PC-9 (cell line): ENCODE measurements at regions not wholly inside any gene's neighbourhood (a gene's known extent, or its start where the extent isn't known, plus 50 kb on each side); places are given as distances from the start of the nearest gene placed in this dataset.

Experiments used
- BruUV-seq: library from RNA; stranded (reverse); fragments of 400-500 nt; replicated peaks from 2 replicates; lab custom pipeline; 2021; lab: Mats Ljungman, UMichigan
- CTCF ChIA-PET: fragments of 300-600 bp; sonication (Branson Sonifier 250); formaldehyde crosslinking; loops from one replicate; lab custom pipeline; 2022; ENCODE audit warnings: antibody characterized with exemption; lab: Charles Lee
- POLR2A ChIA-PET: fragments of 300-600 bp; sonication (Branson Sonifier 250); formaldehyde crosslinking; loops from one replicate; lab custom pipeline; 2022; ENCODE audit warnings: antibody characterized with exemption; ENCODE audit not compliant: unreplicated experiment; lab: Charles Lee
- DNase-seq, 2 experiments: peaks; one replicate each; pipeline versions ENCODE4 v3.0.0 to v3.0.0-alpha.2; 2015 to 2022; ENCODE audit warnings: mixed read lengths in 1 of 2
- H2AFZ ChIP-seq: fragments of 200-600 bp; sonication (generic); 2 replicates; pipeline ENCODE4 v1.8.1; 2017; ENCODE audit warnings: antibody characterized with exemption
- H3F3A ChIP-seq: fragments of 200-600 bp; sonication (generic); 2 replicates; pipeline ENCODE4 v1.8.1; 2017; ENCODE audit warnings: antibody characterized with exemption, mild to moderate bottlenecking, low read depth; ENCODE audit not compliant: insufficient read depth
- H3K27ac ChIP-seq: fragments of 200-600 bp; sonication (generic); 2 replicates; pipeline ENCODE4 v1.6.1; 2016; ENCODE audit warnings: mixed run types
- H3K27me3 ChIP-seq: fragments of 200-600 bp; sonication (generic); 2 replicates; pipeline ENCODE4 v1.6.1; 2016; ENCODE audit warnings: low read depth, mixed run types; ENCODE audit not compliant: insufficient read depth
- H3K36me3 ChIP-seq: fragments of 200-600 bp; sonication (generic); 2 replicates; pipeline ENCODE4 v1.6.1; 2016; ENCODE audit warnings: low read depth, mixed run types
- H3K4me1 ChIP-seq: fragments of 200-600 bp; sonication (generic); replicated peaks from 2 replicates; pipeline ENCODE4 v1.6.1; 2016; ENCODE audit warnings: mixed run types; ENCODE audit not compliant: insufficient read depth
- H3K4me2 ChIP-seq: fragments of 200-600 bp; sonication (generic); 2 replicates; pipeline ENCODE4 v1.6.1; 2017; ENCODE audit warnings: mixed run types
- H3K4me3 ChIP-seq: fragments of 200-600 bp; sonication (generic); 2 replicates; pipeline ENCODE4 v1.6.1; 2016; ENCODE audit warnings: mixed run types
- H3K79me2 ChIP-seq: fragments of 200-600 bp; sonication (generic); 2 replicates; pipeline ENCODE4 v1.6.1; 2017; ENCODE audit warnings: low read depth, mixed run types
- H3K9me2 ChIP-seq: fragments of 200-600 bp; sonication (generic); 2 replicates; pipeline ENCODE4 v1.8.1; 2017; ENCODE audit warnings: mild to moderate bottlenecking; ENCODE audit not compliant: insufficient read depth
- H3K9me3 ChIP-seq: fragments of 200-600 bp; sonication (generic); 2 replicates; pipeline ENCODE4 v1.8.1; 2016; ENCODE audit warnings: low read depth; ENCODE audit not compliant: insufficient read depth
- H4K20me1 ChIP-seq: fragments of 200-600 bp; sonication (generic); 2 replicates; pipeline ENCODE4 v1.8.1; 2017; ENCODE audit not compliant: insufficient read depth
- CTCF ChIP-seq: fragments of 200-600 bp; sonication (generic); conservative IDR thresholded peaks from 2 replicates; pipeline ENCODE4 v1.6.1; 2017; ENCODE audit warnings: mixed run types, antibody characterized with exemption, mild to moderate bottlenecking, moderate library complexity
- EZH2 ChIP-seq: fragments of 200-600 bp; sonication (generic); IDR thresholded peaks from 2 replicates; pipeline ENCODE4 v1.8.0; 2017; ENCODE audit warnings: antibody characterized with exemption, low read depth
- intact Hi-C: fragments of 100-400 bp; cut with micrococcal nuclease; formaldehyde crosslinking; loops from one replicate; pipeline ENCODE4 v1.10.0; 2022; ENCODE audit not compliant: unreplicated experiment

- Histone ChIP-seq H3K79me2 (no peaks in the 10 kb centered on the region), H2AFZ (no peak overlapping the region), H3K27ac (no peak overlapping the region), H3K9me2 (no peaks in the 10 kb centered on the region), H3K4me1 (no peaks in the 10 kb centered on the region), H4K20me1 (no peaks in the 10 kb centered on the region), H3K27me3 (no peaks in the 10 kb centered on the region), H3K4me2 (no peak overlapping the region), H3K36me3 (no peaks in the 10 kb centered on the region), H3F3A (no peaks in the 10 kb centered on the region), H3K9me3 (no peaks in the 10 kb centered on the region), H3K4me3 (no peak overlapping the region)
- BruUV-seq: no TSS peak
- intact Hi-C loops: no loop called here
- TF ChIP-seq CTCF (no peak), EZH2 (no peak)
- DNase-seq: no peak
- CTCF ChIA-PET: no interaction called here
- POLR2A ChIA-PET: no interaction called here
These were observed 927.3 kb upstream of the CDH2 start for GRCh38 chr18:29104227-29104626.

GRCh38 chr18:29096079-29096770 is 919.3 kb upstream of the CDH2 start:
- Histone ChIP-seq H3K9me3 (no peaks in the 10 kb centered on the region), H3K79me2 (no peaks in the 10 kb centered on the region), H3K27ac (no peak overlapping the region), H3K9me2 (no peaks in the 10 kb centered on the region), H3K4me2 (no peak overlapping the region), H3K4me1 (no peaks in the 10 kb centered on the region), H3K27me3 (no peaks in the 10 kb centered on the region), H3K36me3 (no peaks in the 10 kb centered on the region), H2AFZ (no peak overlapping the region), H4K20me1 (no peaks in the 10 kb centered on the region), H3K4me3 (no peak overlapping the region), H3F3A (no peaks in the 10 kb centered on the region)
- no peak for DNase-seq
- no peak for TF ChIP-seq CTCF
- no peak for TF ChIP-seq EZH2
- CTCF ChIA-PET: no interaction called here
- POLR2A ChIA-PET: no interaction called here
- intact Hi-C loops: no loop called here
- no TSS peak for BruUV-seq

- H3K27me3 ChIP-seq: no peaks in the 10 kb centered on the region
- CTCF ChIA-PET: no interaction called here
- H3K4me1 ChIP-seq: no peaks in the 10 kb centered on the region
- POLR2A ChIA-PET: no interaction called here
- DNase-seq: no peak
- H3K9me2 ChIP-seq: no peaks in the 10 kb centered on the region
- H3K4me2 ChIP-seq: no peak overlapping the region
- intact Hi-C loops: no loop called here
- H3K79me2 ChIP-seq: no peaks in the 10 kb centered on the region
- TF ChIP-seq CTCF (no peak), EZH2 (no peak)
- BruUV-seq: no TSS peak
- H3K27ac ChIP-seq: no peak overlapping the region
- H4K20me1 ChIP-seq: no peaks in the 10 kb centered on the region
- H3K36me3 ChIP-seq: no peaks in the 10 kb centered on the region
- H2AFZ ChIP-seq: no peak overlapping the region
- H3K4me3 ChIP-seq: no peak overlapping the region
- no peaks in the 10 kb centered on the region for H3K9me3 ChIP-seq
- H3F3A ChIP-seq: no peaks in the 10 kb centered on the region
These were observed 910.8 kb upstream of the CDH2 start for GRCh38 chr18:29087616-29088246.
